GM19035 (cell line): ENCODE measurements at regions not wholly inside any gene's neighbourhood (a gene's known extent, or its start where the extent isn't known, plus 50 kb on each side); places are given as distances from the start of the nearest gene placed in this dataset.

ENCODE experiments used
- ATAC-seq: cut with Tn5 transposase; IDR thresholded peaks from one replicate; pipeline ENCODE4 v1.9.1; 2021; ENCODE audit not compliant: unreplicated experiment

DNA sequence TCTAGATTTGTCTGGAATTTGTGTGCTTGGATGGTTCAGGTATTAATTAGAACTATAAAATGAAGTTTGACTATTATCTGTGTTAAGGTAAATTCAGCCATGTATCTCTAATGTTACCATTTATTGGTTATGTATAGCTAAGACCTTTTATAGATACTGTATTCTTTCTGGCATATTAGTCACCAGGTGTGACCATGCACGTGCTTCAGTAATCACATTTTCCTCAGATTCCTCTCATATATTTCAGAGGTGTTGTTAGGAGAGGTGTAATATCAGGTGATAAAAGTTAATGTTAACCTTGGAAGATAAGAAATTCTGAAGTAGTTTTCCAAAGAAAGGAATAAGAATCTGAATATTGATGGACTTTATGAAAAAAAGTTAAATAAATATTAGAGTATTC lies 194.5 kb upstream of the KHDRBS2 start:
- no peak for ATAC-seq

DNA sequence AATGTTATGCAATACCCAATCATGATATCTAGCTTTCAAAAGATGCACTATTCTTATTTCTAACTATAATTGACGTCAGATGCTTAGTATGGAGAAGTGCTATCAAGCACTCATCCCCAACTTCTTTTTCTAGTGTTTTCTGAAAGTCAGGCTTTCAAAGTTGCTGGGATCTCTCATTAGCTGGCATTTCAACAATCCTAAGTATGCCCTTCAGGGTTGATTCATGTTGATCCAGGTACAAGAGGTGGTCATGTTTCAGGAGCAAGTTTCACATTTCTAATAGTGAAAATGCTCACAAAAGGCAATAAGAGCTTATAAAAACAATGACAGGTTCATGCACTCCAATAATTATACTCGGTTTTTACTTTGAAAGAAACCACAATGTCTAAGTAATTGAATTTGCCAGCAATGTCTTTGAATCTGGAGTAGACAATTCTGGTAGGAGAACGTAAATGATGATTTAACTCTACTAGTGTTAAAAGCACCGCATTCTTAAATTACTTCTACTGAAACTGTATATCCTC lies 193.7 kb upstream of the KHDRBS2 start:
- ATAC-seq = no peak

DNA sequence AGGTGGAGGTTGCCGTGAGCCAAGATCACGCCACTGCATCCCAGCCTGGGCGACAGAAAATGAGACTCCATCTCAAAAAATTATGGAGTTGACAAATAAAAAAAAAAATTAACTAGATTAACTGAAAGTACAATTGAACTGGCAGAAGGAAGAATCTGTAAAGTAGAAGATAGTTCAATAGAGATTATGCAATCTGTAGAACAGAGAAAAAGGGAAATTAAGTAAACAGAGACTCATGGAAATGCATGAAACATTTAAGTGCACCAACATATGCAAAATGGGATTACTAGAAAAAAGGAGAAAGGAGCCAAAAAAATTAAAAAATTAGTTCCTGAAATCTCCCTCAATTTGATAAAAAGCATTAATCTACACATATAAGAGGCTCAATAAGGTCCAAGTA lies 188.8 kb upstream of the KHDRBS2 start:
- ATAC-seq = no peak

DNA sequence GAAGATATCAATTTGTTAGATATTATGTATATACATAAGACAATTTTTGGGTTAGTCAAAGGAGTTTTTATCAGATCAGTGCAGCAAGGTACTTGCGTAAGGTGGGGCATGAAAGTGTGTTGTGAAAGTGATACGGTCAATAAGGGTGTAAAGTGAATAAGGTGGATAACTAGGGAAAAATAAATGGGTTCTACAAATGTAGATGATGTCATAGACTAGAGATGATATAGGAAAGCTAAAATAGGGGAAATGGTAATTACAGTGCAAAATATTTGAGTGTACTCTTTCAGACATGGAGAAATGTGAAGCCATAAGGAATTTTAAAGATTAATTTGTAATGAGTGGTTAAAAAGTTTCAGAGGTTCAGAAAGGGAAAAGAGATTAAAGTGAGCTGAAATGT lies 180.6 kb upstream of the KHDRBS2 start:
- no peak for ATAC-seq

DNA sequence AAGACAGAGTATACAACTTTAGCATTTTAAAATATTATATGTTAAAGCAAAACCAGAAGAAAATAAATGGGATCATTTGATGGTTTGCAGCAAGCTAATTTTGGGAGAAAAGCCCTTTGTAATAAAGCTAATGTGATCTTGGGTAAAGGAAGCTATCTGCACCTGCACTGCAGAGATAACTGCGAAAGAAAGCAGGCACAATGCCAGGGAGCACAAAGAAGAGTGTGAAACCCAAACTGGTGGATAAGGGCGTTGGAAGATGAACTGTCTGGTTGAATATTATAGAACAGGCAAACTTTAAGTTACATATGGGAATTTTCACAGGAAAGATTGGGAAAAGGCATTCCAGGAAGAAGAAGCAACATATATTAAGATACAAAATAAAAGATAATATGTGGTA lies 179.2 kb upstream of the KHDRBS2 start:
- ATAC-seq = no peak

DNA sequence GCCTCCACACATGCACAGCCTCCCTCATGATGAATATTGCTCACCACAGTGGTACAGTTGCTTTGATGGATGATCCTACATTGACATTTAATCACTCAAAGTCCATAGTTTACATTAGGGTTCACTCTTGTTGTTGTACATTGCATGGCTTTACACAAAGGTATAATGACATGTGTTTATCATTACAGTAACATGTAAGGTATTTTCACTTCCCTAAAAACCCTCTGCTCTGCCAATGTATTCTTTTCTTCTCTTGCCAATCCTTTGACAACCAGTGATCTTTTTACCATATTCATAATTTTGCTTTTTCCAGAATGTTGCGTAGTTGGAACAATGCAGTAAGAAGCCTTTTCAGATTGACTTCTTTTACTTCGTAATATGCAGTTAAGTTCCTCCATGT lies 166.6 kb upstream of the KHDRBS2 start:
- no peak for ATAC-seq

DNA sequence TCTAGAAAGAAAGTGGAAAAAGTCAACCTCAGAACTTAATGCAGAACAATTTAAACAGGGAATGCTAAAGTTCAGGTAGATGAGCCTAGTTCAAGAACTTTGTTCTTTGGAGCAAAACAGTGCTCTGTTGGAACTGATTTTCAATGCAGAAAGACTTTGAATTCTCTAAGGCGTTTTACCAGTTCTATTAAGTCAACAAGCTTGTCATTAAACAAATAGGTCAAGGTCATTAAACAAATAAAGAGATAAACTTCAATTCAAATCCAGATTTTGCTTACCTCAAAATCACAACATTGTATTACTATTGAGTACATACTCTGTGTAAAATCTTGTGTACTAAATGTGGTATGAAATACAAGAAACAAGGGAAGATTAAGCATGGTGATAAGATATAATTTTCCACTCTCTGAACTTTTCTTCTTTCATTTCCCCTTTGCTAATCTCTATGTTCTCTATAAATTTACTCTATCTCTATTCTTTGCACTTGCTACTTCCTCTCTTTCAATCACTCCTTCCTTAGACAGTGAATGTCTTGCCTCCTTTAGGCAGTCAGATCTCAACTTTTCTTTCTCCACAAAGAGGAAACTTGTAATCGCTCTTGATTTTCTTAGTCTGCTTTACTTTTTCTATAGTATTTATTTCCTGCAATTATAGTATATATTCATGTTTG lies 160.8 kb upstream of the KHDRBS2 start:
- ATAC-seq = no peak

DNA sequence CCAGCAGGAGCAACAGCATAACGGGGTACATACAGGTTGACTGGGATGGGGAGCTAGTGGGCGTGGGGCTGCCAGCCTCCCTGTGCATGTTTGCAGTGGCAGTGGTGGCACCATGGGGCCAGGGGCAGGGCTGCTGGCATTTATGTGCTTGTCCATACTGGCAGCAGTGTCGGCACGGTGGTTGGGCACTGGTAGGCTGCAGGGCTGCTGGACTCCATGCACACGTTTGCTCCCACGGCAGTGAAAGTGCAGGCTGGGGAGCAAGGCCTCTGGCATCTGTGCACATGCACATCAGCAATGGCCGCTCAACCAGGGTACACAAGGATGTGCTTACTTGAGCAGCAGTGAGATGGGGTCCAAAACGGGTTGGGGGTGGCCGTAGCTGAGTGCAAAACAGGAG lies 159.5 kb upstream of the KHDRBS2 start:
- no peak for ATAC-seq

DNA sequence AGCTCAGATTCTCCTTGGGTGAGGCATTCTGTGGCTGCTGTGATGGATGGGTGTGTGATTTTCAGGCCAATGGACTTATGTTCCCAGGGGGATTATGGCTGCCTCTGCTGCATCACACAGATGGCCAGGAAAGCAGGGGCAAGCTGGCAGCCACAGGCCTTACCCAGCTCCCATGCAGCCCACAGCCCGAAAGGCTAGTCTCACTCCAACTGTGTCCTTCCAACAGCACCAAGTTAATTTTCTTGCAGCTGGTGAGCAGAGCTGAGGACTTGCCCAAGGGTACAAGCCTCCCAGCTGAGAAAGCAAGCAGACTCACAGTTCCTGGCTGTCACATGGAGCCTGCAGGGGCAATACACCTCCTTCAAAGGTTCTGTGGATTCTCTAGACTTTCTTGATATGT lies 155.2 kb upstream of the KHDRBS2 start:
- ATAC-seq = no peak

DNA sequence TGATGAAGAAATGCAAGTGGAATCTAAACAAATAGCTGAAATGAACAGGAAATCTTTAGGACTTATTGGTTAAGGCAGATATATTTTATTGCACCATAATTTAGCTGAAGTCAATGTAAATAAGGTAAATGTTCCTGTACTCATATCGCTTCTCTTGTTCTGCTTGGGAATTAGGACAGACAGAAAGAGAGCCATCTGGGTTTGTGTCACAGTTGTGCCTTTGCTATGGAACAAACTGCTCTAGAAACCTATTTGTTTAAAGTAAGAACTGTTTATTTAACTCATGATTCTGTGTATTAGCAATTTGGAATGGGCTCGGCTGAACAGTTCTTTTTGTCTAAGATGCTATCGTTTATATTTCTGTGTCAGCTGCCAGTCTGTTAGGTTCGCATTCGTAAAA lies 143.8 kb upstream of the KHDRBS2 start:
- no peak for ATAC-seq

DNA sequence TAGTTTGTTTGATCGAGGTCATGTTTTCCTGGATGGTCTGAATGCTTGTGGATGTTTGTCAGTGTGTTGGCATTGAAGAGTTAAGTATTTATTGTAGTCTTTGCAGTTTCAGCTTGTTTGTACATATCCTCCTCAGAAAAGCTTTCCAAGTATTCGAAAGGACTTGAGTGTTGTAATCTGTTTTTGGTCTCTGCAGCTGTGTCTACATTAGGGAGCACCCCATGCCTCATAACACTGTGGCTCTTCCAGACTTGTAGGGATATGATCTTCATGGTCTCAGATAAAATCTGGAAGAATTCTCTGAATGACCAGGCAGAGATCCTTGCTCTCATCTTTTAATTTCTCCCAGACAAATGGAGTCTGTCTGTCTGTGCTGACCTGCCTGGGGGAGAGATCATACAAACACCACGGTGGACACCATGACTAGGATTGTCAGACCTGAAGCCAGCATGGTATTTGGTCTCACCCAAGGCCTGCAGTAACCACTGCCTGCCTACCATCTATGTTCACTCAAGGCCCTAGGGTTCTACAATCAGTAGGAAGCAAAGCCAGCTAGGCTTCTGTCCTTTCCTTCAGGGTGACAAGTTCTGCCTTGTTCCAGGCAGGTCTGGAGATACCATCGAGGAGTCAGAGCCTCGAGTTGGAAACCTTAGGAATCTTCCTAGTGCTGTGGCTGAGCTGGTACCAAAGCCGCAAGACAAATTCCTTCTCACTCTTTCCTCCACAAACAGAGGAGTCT lies 114.7 kb upstream of the KHDRBS2 start:
- no peak for ATAC-seq

DNA sequence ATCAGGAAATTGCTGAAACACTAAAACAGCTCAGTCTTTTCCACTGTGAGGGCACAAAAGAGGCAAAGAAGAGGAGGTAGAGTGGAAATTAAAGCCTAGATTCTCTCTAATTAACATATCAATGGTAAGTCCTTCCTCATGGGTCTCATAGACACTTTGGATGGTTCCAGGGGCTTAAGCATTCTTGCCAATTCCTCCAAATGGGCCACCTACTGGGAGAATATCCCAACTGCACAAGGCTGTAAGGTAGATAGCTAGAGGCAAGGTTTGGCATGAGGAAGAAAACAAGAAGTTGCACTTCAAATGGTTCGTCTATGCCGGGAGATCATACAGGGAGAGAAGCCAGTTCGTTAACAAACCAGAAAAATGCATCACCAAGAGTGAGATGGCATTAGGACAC lies 107.6 kb upstream of the KHDRBS2 start:
- no peak for ATAC-seq

DNA sequence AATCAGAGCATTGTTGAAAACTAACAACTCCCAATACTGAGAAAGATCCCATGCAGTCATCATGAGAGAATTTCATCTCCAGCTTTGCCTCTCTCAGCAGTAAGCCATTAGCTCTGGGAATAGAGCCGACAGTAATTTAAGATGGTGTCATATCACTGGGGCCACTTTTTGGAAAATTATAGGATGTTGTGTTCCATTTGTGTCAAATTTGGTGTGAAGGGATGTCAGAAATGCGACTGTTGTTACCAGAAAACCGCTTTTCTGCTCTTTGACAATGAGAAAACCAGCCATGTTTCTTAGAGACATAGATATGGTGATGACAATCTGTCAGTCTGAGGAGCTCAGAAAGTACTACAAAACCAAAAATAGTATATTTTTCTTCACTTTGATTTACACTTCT lies 106.3 kb upstream of the KHDRBS2 start:
- no peak for ATAC-seq

DNA sequence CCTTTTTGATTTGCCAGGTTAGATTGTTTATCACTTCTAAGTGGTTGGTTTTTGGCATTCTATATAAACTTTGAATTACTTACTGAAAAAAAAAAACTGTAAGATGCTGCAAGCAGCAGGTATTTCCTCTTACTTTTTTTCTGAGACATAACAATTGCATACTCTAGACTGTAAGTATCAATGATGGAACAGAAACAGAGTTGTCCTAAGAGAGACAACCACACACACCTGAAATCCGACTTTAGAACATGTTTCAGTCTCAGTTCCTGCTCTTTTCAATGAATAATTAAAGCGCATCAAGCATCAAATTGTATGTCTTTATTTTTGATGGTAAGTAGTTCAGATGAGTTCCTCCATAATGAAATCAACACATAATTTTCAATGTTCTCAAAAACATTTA lies 105.3 kb upstream of the KHDRBS2 start:
- no peak for ATAC-seq

DNA sequence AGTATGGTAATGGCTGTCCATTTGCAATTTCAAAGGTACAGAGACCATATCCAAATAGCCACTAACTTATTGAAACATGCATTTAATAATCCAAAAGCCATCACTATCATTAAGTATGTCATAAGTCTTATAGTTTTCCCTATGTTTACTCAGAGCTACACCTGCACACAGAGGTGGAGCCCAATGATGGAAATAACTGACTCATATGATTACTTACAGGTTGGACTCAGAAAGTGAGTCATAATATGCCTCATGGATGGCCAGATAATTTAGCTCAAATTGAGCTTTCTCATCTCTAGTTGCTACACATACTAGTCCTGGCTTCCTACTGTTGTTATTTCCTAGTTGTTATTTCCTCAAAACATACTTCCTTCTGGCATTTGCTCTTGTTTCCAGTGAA lies 104.4 kb upstream of the KHDRBS2 start:
- no peak for ATAC-seq

DNA sequence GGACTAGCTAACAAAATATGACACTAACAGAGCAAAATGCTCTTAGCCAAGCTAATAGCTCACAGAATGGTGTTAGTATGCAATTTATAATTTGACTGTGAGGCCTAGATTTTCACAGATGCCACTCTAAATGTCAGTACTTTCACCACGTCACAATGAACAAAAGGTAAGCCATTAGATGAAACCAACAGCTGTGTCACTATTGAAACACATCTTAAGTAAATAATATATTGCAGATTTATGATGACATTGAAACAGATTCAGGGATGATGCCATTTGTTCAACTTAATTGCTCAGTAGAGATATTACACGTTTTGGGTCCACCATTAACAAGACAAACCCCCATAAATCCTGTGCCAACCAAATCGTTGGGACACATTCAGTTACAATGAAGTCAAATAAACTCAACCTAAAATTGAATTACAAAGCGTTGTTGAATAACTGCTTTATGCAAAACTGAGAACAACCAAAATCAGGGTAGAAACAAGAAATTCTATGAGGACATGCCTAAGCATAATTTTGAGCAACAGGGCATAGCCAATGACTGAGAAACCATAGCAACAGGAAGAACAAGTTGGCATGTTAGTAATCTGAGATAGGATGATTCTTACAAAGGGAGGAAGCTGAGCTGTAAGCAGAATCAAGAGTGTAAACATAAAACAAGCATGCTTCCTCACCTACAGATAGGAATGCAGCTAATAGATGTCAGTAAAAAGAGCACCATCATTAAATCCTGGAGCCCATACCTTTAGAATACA lies 85.6 kb upstream of the KHDRBS2 start:
- ATAC-seq = no peak

DNA sequence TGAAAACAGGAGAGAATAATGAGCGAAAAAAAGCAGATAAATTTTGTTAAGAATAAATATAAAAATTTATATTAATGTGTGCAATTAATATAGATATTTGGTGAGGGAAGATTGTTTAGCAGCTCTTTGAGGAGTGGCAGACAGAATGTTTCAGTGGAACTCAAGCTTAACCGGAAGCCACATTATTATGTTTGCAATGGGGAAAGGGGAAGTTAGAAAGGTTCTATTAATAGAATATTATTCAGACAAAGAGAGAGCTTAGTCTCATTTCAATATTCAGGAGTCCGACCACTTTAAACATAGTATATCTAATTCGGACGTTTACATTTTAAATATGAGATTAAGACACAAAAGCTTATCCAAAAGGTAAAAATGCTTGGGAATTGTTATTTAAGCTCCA lies 81.6 kb upstream of the KHDRBS2 start:
- ATAC-seq = peak; percentile 91

DNA sequence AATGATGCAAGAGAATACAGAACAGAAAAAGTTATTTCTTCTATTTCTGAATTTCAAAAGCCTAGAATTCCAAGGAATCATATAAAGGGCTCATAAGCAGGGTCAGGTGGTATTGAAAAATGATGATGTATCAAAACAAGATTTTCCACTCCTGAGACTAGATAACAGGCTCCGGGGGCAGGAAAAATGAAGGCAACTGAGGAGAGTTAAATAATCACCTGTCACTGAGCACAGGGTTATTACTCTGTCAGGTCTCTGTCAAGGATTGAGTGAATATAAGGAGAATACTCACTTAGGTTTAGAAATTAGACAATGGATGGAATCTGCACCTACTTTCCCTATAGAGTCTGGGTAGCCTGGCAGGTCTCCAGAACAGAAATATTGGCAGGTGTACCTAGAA lies 76.1 kb upstream of the KHDRBS2 start:
- ATAC-seq = no peak

DNA sequence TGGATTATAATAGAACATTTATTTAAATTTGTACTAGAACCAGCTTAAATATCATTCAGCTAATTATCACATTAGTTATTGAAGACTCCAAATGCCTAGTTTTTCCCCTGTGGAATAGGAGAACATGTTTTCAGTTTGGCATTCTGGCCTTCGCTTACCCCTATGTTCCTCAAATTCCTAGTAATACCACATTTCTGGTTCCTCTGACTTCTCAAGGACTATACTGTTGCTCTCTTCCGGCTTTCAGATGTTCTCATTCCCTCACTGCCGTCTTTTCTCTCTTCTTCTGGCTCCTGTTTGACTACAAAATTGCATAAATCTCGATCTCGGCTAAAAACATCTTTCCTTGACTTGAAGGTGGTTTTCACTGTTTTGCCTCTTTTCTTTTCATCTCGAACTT lies 71.8 kb upstream of the KHDRBS2 start:
- ATAC-seq = no peak

DNA sequence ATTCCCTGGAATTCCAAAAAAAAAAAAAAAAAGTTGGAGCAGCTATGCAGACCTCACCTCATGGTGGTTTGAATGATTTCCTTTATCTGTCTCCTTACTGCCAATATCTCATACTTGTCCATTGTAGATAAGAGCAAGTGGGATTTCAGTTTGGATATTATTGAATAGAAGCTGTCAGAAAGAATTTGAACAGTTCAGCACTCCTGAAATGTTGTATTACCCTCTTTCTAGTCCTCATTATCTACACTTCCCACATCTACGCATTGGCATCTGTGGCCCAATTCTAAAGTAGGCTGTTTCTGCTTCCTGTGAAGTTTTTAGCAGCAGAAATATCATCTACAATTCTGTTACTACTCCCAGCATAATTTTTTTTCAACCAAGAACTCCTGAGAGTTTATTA lies 68.2 kb upstream of the KHDRBS2 start:
- no peak for ATAC-seq

DNA sequence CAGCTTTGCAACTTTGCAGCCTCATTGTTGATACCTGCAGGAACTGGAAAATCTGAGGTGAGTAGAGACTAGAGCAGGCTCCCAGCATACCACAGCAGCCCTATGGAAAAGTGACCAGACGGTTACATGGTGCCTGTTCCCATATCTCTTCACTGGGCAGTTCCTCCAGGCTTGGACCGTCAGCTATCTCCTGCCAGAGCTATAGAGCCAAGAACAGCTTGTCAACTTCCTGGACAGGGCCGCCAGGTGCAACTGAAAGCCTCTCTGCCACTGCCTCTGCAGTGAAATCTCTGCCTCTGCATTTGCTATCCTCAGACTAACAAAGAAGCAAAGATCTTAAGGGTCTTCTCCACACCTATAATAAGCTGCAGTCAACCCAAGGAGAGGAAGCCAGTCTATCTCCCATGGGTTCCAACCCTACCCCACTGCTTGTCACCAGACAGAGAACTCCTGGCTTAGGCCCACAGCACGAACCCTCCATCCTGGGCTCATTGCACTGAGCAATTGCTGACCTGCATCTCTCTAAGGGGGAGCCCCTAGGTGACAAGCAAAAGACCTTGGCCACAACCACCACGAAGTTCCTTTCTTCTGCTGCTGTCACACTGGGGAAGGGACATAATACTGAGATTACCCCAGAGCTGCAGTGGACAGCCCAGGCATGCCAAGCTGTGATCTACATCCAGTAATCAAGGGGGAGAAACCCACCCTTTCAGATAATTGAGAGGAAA lies 60.1 kb upstream of the KHDRBS2 start:
- no peak for ATAC-seq
